GM23338 (cell line): ENCODE measurements at regions not wholly inside any gene's neighbourhood (a gene's known extent, or its start where the extent isn't known, plus 50 kb on each side); places are given as distances from the start of the nearest gene placed in this dataset.

Experiments
- ATAC-seq: fragments of 200-7000 bp; cut with Tn5 transposase; 3 replicates; pipeline ENCODE4 v1.9.1; 2020
- DNase-seq: peaks from one replicate; pipeline ENCODE4 v3.0.0-alpha.2; 2015; ENCODE audit warnings: low spot score
- H2AFZ ChIP-seq: fragments of 200-600 bp; sonication (generic); 2 replicates; pipeline ENCODE4 v1.8.0; 2016; ENCODE audit warnings: antibody characterized with exemption, mild to moderate bottlenecking, moderate library complexity
- H3F3A ChIP-seq: fragments of 200-600 bp; sonication (generic); replicated peaks from 2 replicates; pipeline ENCODE4 v1.8.0; 2017; ENCODE audit warnings: antibody characterized with exemption, mixed run types, low read depth
- H3K27ac ChIP-seq: fragments of 200-600 bp; sonication (generic); 2 replicates; pipeline ENCODE4 v1.6.1; 2016; ENCODE audit warnings: low read depth
- H3K27me3 ChIP-seq: fragments of 200-600 bp; sonication (generic); 2 replicates; pipeline ENCODE4 v1.8.0; 2016; ENCODE audit warnings: mild to moderate bottlenecking, mixed run types, moderate library complexity; ENCODE audit not compliant: insufficient read depth
- H3K36me3 ChIP-seq: fragments of 200-600 bp; sonication (generic); 2 replicates; pipeline ENCODE4 v1.8.0; 2016; ENCODE audit warnings: mild to moderate bottlenecking; ENCODE audit not compliant: insufficient read depth
- H3K4me1 ChIP-seq: fragments of 200-600 bp; sonication (generic); 2 replicates; pipeline ENCODE4 v1.8.0; 2016; ENCODE audit warnings: mild to moderate bottlenecking, moderate library complexity; ENCODE audit not compliant: insufficient read depth
- H3K4me2 ChIP-seq: fragments of 200-600 bp; sonication (generic); 2 replicates; pipeline ENCODE4 v1.7.1; 2017; ENCODE audit warnings: mixed run types
- H3K4me3 ChIP-seq: fragments of 200-600 bp; sonication (generic); 2 replicates; pipeline ENCODE4 v1.6.1; 2016; ENCODE audit warnings: mixed run types
- H3K79me2 ChIP-seq: fragments of 200-600 bp; sonication (generic); replicated peaks from 2 replicates; pipeline ENCODE4 v1.8.0; 2017; ENCODE audit warnings: mild to moderate bottlenecking; ENCODE audit not compliant: insufficient read depth
- H3K9me2 ChIP-seq: fragments of 200-600 bp; sonication (generic); 2 replicates; pipeline ENCODE4 v1.8.0; 2017; ENCODE audit not compliant: insufficient read depth
- H4K20me1 ChIP-seq: fragments of 200-600 bp; sonication (generic); replicated peaks from 2 replicates; pipeline ENCODE4 v1.8.0; 2017; ENCODE audit warnings: mild to moderate bottlenecking; ENCODE audit not compliant: insufficient read depth
- H3K27ac Mint-ChIP-seq: 2 replicates; pipeline ENCODE4 v1.8.0; 2020; ENCODE audit warnings: inconsistent platforms, mild to moderate bottlenecking, moderate library complexity, mixed read lengths
- H3K27me3 Mint-ChIP-seq: 3 replicates; pipeline ENCODE4 v1.8.0; 2022; ENCODE audit warnings: low read depth, mild to moderate bottlenecking, moderate library complexity, mixed read lengths, inconsistent platforms; ENCODE audit not compliant: insufficient read depth, poor library complexity
- H3K36me3 Mint-ChIP-seq: 3 replicates; pipeline ENCODE4 v1.8.0; 2021; ENCODE audit warnings: low read depth, mild to moderate bottlenecking, inconsistent platforms, moderate library complexity, mixed read lengths
- H3K4me1 Mint-ChIP-seq: 3 replicates; pipeline ENCODE4 v1.8.0; 2020; ENCODE audit warnings: mild to moderate bottlenecking, inconsistent platforms, mixed read lengths
- H3K4me3 Mint-ChIP-seq: 3 replicates; pipeline ENCODE4 v1.8.0; 2021; ENCODE audit warnings: moderate library complexity, mild to moderate bottlenecking, inconsistent platforms, mixed read lengths
- H3K9me3 Mint-ChIP-seq: 3 replicates; pipeline ENCODE4 v1.8.0; 2020; ENCODE audit warnings: moderate library complexity, mild to moderate bottlenecking, inconsistent platforms, mixed read lengths
- EZH2 ChIP-seq: fragments of 200-600 bp; sonication (generic); IDR thresholded peaks from one replicate; pipeline ENCODE4 v1.8.0; 2017; ENCODE audit warnings: antibody characterized with exemption, mild to moderate bottlenecking, low read depth; ENCODE audit not compliant: unreplicated experiment
- EZH2phosphoT487 ChIP-seq: fragments of 200-600 bp; sonication (generic); IDR thresholded peaks from one replicate; pipeline ENCODE4 v1.8.1; 2018; ENCODE audit warnings: antibody characterized with exemption; ENCODE audit not compliant: unreplicated experiment
- JUNB ChIP-seq: IDR thresholded peaks from one replicate; pipeline ENCODE4 v1.6.1; 2016; ENCODE audit warnings: antibody characterized with exemption; ENCODE audit not compliant: unreplicated experiment
- POLR2AphosphoS5 ChIP-seq: IDR thresholded peaks from 2 replicates; pipeline ENCODE4 v1.6.1; 2016; ENCODE audit warnings: antibody characterized with exemption, low read depth
- ZNF331 ChIP-seq: fragments of 250-450 bp; sonication (Bioruptor Pico); IDR thresholded peaks from 2 replicates; pipeline ENCODE4 v1.5.0; 2020; ENCODE audit warnings: low read depth, mild to moderate bottlenecking, moderate library complexity
- TF ChIP-seq, protein P1 (sequence below): fragments of 250-450 bp; sonication (Bioruptor Pico); IDR thresholded peaks from 2 replicates; pipeline ENCODE4 v1.5.0; 2020; ENCODE audit warnings: mild to moderate bottlenecking, moderate library complexity

DNA sequence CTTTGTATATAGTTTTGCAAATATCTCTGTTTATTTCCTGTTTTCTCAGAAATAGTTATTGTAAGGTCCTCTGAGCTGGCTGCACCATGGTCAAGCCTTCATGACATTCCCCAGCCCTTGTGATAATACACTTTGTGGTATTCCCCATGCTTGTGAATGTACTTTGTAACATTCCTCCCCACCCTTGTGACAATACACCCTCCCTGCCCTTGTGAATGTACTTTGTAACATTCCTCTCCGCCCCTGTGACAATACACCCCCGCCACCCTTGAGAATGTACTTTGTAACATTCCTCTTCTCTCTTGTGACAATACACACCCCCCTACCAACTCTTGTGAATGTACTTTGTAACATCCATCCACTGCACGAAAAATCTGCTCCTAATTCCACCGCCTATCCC is 530.7 kb downstream of the CENPC start:
- ATAC-seq (no peak), DNase-seq (peak; percentile 37)
- Histone ChIP-seq H3K4me2 (no peak overlapping the region), H4K20me1 (no peaks in the 10 kb centered on the region), H3K9me2 (no peaks in the 10 kb centered on the region), H3F3A (no peaks in the 10 kb centered on the region), H3K27ac (no peak overlapping the region), H3K4me1 (no peaks in the 10 kb centered on the region), H3K4me3 (no peak overlapping the region), H3K79me2 (no peaks in the 10 kb centered on the region), H2AFZ (no peak overlapping the region), H3K36me3 (no peaks in the 10 kb centered on the region), H3K27me3 (no peaks in the 10 kb centered on the region)
- Mint-ChIP-seq H3K4me3 (no peak overlapping the region), H3K36me3 (no peaks in the 10 kb centered on the region; the same call in 1 of the 3 replicates), H3K27me3 (no peaks in the 10 kb centered on the region), H3K9me3 (peaks cover 7% of the 10 kb centered on the region), H3K27ac (no peak overlapping the region), H3K4me1 (peaks cover 8% of the 10 kb centered on the region)
- TF ChIP-seq ZNF331 (CRISPR knock-in tag) (no peak), EZH2phosphoT487 (no peak), JUNB (no peak), POLR2AphosphoS5 (no peak)

DNA sequence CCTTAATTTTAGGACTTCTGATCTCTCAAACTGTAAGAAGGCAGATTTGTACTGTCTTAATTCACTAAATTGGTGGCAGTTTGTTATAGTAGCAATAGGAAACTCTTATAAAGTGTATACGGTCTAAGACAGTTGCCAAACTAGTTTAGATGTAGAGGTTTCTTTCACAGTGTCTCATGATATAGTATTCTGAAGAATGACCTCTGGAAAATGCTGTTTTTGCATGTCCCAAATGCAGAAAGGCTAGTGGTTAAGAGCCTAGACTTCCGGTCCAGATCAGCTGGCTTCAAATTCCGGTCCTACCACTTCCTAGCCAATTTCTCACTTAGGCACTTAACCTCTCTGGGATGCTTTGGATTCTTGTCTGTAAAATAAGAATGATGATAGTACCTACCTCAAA is 538.5 kb downstream of the CENPC start:
- Mint-ChIP-seq H3K4me1 (no peaks in the 10 kb centered on the region), H3K27ac (no peak overlapping the region), H3K9me3 (peaks cover 8% of the 10 kb centered on the region; the same call in 2 of the 3 replicates), H3K36me3 (peaks cover 4% of the 10 kb centered on the region; the same call in 1 of the 3 replicates), H3K4me3 (no peak overlapping the region), H3K27me3 (no peaks in the 10 kb centered on the region)
- H3K27me3 ChIP-seq: no peaks in the 10 kb centered on the region
- TF ChIP-seq EZH2 (no peak), EZH2phosphoT487 (no peak), JUNB (no peak)
- TF ChIP-seq, protein P1, sequence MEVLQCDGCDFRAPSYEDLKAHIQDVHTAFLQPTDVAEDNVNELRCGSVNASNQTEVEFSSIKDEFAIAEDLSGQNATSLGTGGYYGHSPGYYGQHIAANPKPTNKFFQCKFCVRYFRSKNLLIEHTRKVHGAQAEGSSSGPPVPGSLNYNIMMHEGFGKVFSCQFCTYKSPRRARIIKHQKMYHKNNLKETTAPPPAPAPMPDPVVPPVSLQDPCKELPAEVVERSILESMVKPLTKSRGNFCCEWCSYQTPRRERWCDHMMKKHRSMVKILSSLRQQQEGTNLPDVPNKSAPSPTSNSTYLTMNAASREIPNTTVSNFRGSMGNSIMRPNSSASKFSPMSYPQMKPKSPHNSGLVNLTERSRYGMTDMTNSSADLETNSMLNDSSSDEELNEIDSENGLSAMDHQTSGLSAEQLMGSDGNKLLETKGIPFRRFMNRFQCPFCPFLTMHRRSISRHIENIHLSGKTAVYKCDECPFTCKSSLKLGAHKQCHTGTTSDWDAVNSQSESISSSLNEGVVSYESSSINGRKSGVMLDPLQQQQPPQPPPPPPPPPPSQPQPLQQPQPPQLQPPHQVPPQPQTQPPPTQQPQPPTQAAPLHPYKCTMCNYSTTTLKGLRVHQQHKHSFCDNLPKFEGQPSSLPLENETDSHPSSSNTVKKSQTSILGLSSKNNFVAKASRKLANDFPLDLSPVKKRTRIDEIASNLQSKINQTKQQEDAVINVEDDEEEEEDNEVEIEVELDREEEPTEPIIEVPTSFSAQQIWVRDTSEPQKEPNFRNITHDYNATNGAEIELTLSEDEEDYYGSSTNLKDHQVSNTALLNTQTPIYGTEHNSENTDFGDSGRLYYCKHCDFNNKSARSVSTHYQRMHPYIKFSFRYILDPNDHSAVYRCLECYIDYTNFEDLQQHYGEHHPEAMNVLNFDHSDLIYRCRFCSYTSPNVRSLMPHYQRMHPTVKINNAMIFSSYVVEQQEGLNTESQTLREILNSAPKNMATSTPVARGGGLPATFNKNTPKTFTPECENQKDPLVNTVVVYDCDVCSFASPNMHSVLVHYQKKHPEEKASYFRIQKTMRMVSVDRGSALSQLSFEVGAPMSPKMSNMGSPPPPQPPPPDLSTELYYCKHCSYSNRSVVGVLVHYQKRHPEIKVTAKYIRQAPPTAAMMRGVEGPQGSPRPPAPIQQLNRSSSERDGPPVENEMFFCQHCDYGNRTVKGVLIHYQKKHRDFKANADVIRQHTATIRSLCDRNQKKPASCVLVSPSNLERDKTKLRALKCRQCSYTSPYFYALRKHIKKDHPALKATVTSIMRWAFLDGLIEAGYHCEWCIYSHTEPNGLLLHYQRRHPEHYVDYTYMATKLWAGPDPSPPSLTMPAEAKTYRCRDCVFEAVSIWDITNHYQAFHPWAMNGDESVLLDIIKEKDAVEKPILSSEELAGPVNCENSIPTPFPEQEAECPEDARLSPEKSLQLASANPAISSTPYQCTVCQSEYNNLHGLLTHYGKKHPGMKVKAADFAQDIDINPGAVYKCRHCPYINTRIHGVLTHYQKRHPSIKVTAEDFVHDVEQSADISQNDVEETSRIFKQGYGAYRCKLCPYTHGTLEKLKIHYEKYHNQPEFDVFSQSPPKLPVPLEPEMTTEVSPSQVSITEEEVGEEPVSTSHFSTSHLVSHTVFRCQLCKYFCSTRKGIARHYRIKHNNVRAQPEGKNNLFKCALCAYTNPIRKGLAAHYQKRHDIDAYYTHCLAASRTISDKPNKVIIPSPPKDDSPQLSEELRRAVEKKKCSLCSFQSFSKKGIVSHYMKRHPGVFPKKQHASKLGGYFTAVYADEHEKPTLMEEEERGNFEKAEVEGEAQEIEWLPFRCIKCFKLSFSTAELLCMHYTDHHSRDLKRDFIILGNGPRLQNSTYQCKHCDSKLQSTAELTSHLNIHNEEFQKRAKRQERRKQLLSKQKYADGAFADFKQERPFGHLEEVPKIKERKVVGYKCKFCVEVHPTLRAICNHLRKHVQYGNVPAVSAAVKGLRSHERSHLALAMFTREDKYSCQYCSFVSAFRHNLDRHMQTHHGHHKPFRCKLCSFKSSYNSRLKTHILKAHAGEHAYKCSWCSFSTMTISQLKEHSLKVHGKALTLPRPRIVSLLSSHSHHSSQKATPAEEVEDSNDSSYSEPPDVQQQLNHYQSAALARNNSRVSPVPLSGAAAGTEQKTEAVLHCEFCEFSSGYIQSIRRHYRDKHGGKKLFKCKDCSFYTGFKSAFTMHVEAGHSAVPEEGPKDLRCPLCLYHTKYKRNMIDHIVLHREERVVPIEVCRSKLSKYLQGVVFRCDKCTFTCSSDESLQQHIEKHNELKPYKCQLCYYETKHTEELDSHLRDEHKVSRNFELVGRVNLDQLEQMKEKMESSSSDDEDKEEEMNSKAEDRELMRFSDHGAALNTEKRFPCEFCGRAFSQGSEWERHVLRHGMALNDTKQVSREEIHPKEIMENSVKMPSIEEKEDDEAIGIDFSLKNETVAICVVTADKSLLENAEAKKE (CRISPR knock-in tag): no peak
- H3K4me3 ChIP-seq: no peak overlapping the region
- peak overlapping the region; percentile 70; the same call in 1 of the 2 replicates for H2AFZ ChIP-seq
- H3K36me3 ChIP-seq: no peaks in the 10 kb centered on the region
- H3K9me2 ChIP-seq: no peaks in the 10 kb centered on the region
- no peaks in the 10 kb centered on the region for H4K20me1 ChIP-seq
- no peaks in the 10 kb centered on the region for H3K79me2 ChIP-seq
- H3F3A ChIP-seq: no peaks in the 10 kb centered on the region
- DNase-seq (no peak), ATAC-seq (no peak)
- no peak overlapping the region for H3K27ac ChIP-seq
- H3K4me1 ChIP-seq: 0 out of 2 replicates have a peak, but pooled peaks cover 8% of the 10 kb centered on the region
- no peak overlapping the region for H3K4me2 ChIP-seq
